Memory B cell (primary cell): ENCODE measurements at regions not wholly inside any gene's neighbourhood (a gene's known extent, or its start where the extent isn't known, plus 50 kb on each side); places are given as distances from the start of the nearest gene placed in this dataset.
"Not testable (repeated sequence)": the region's sequence is repeated elsewhere in the genome, so short reads cannot be mapped to it uniquely, and the experiment has no call there.

ENCODE experiments used
- ATAC-seq: fragments of 150-1000 bp; cut with Tn5 transposase; 2 replicates; pipeline ENCODE4 v1.10.0; 2021; ENCODE audit warnings: low read depth, mild to moderate bottlenecking, moderate library complexity
- DNase-seq, 2 donors: peaks; one replicate each; pipeline ENCODE4 v3.0.0; 2022; ENCODE audit warnings: low spot score in 2 of 2
- H3K27ac Mint-ChIP-seq: one replicate; pipeline ENCODE4 v1.8.0; 2022; ENCODE audit warnings: mild to moderate bottlenecking, moderate library complexity, mixed read lengths
- H3K27me3 Mint-ChIP-seq: one replicate; pipeline ENCODE4 v1.8.0; 2022; ENCODE audit warnings: mixed read lengths
- H3K36me3 Mint-ChIP-seq: one replicate; pipeline ENCODE4 v1.8.0; 2022; ENCODE audit warnings: mild to moderate bottlenecking, mixed read lengths
- H3K4me1 Mint-ChIP-seq: one replicate; pipeline ENCODE4 v1.8.0; 2022; ENCODE audit warnings: mixed read lengths
- H3K4me3 Mint-ChIP-seq: one replicate; pipeline ENCODE4 v1.8.0; 2022; ENCODE audit warnings: mild to moderate bottlenecking, moderate library complexity, mixed read lengths
- H3K9me3 Mint-ChIP-seq: one replicate; pipeline ENCODE4 v1.8.0; 2022; ENCODE audit warnings: mixed read lengths

GRCh38 chr15:96200357-96200967, 130.0 kb upstream of the NR2F2 start:
- no peaks in the 10 kb centered on the region for H3K36me3 Mint-ChIP-seq
- DNase-seq: no peak
- H3K4me1 Mint-ChIP-seq: no peaks in the 10 kb centered on the region
- peaks cover 7% of the 10 kb centered on the region for H3K27me3 Mint-ChIP-seq
- peaks cover 9% of the 10 kb centered on the region for H3K9me3 Mint-ChIP-seq
- no peak for ATAC-seq
- H3K27ac Mint-ChIP-seq: no peak overlapping the region
- no peak overlapping the region for H3K4me3 Mint-ChIP-seq

- H3K4me3 Mint-ChIP-seq: no peak overlapping the region
- DNase-seq (no peak), ATAC-seq (no peak)
- no peaks in the 10 kb centered on the region for H3K4me1 Mint-ChIP-seq
- no peaks in the 10 kb centered on the region for H3K36me3 Mint-ChIP-seq
- peaks cover 8% of the 10 kb centered on the region for H3K9me3 Mint-ChIP-seq
- H3K27ac Mint-ChIP-seq: no peak overlapping the region
- peaks cover 7% of the 10 kb centered on the region for H3K27me3 Mint-ChIP-seq
Observed at GRCh38 chr15:96201696-96202095, 128.8 kb upstream of the NR2F2 start.

- H3K9me3 Mint-ChIP-seq, ATAC-seq, H3K4me3 Mint-ChIP-seq, H3K27ac Mint-ChIP-seq, H3K27me3 Mint-ChIP-seq, H3K4me1 Mint-ChIP-seq, H3K36me3 Mint-ChIP-seq, DNase-seq: not testable (repeated sequence)
Observed at GRCh38 chr15:96205588-96205987, 124.9 kb upstream of the NR2F2 start.

- Mint-ChIP-seq H3K27me3 (no peaks in the 10 kb centered on the region), H3K27ac (no peak overlapping the region), H3K4me3 (no peak overlapping the region), H3K4me1 (no peaks in the 10 kb centered on the region), H3K36me3 (peaks cover 2% of the 10 kb centered on the region), H3K9me3 (peaks cover 7% of the 10 kb centered on the region)
- no peak for DNase-seq
- ATAC-seq: no peak
Observed at GRCh38 chr15:96207377-96208006, 123.0 kb upstream of the NR2F2 start.

GRCh38 chr15:96209285-96209735, 121.2 kb upstream of the NR2F2 start:
- Mint-ChIP-seq H3K4me3 (no peak overlapping the region), H3K27ac (no peak overlapping the region), H3K36me3 (peaks cover 2% of the 10 kb centered on the region), H3K9me3 (peaks cover 5% of the 10 kb centered on the region), H3K4me1 (no peaks in the 10 kb centered on the region), H3K27me3 (no peaks in the 10 kb centered on the region)
- DNase-seq (no peak), ATAC-seq (no peak)

GRCh38 chr15:96213045-96213444, 117.5 kb upstream of the NR2F2 start:
- ATAC-seq (no peak), DNase-seq (no peak)
- Mint-ChIP-seq H3K27ac (no peak overlapping the region), H3K27me3 (no peaks in the 10 kb centered on the region), H3K4me1 (no peaks in the 10 kb centered on the region), H3K4me3 (no peak overlapping the region), H3K9me3 (peaks cover 5% of the 10 kb centered on the region), H3K36me3 (peaks cover 2% of the 10 kb centered on the region)

GRCh38 chr15:96213896-96214295, 116.6 kb upstream of the NR2F2 start:
- H3K9me3 Mint-ChIP-seq: peaks cover 5% of the 10 kb centered on the region
- no peak overlapping the region for H3K27ac Mint-ChIP-seq
- DNase-seq (no peak), ATAC-seq (no peak)
- no peaks in the 10 kb centered on the region for H3K4me1 Mint-ChIP-seq
- H3K27me3 Mint-ChIP-seq: no peaks in the 10 kb centered on the region
- H3K4me3 Mint-ChIP-seq: no peak overlapping the region
- H3K36me3 Mint-ChIP-seq: peaks cover 2% of the 10 kb centered on the region

GRCh38 chr15:96216481-96216880, 114.0 kb upstream of the NR2F2 start:
- H3K4me1 Mint-ChIP-seq, H3K36me3 Mint-ChIP-seq, H3K9me3 Mint-ChIP-seq, H3K27me3 Mint-ChIP-seq, H3K4me3 Mint-ChIP-seq, DNase-seq, ATAC-seq, H3K27ac Mint-ChIP-seq: not testable (repeated sequence)

- no peak overlapping the region for H3K27ac Mint-ChIP-seq
- no peaks in the 10 kb centered on the region for H3K27me3 Mint-ChIP-seq
- H3K9me3 Mint-ChIP-seq: peaks cover 2% of the 10 kb centered on the region
- ATAC-seq: no peak
- DNase-seq: no peak
- no peak overlapping the region for H3K4me3 Mint-ChIP-seq
- no peaks in the 10 kb centered on the region for H3K36me3 Mint-ChIP-seq
- H3K4me1 Mint-ChIP-seq: no peaks in the 10 kb centered on the region
Observed at GRCh38 chr15:96217983-96218382, 112.5 kb upstream of the NR2F2 start.

- ATAC-seq (no peak), DNase-seq (no peak)
- no peak overlapping the region for H3K27ac Mint-ChIP-seq
- no peaks in the 10 kb centered on the region for H3K27me3 Mint-ChIP-seq
- no peak overlapping the region for H3K4me3 Mint-ChIP-seq
- no peaks in the 10 kb centered on the region for H3K4me1 Mint-ChIP-seq
- H3K36me3 Mint-ChIP-seq: no peaks in the 10 kb centered on the region
- H3K9me3 Mint-ChIP-seq: peaks cover 2% of the 10 kb centered on the region
Observed at GRCh38 chr15:96218623-96219455, 111.7 kb upstream of the NR2F2 start.

- no peaks in the 10 kb centered on the region for H3K27me3 Mint-ChIP-seq
- no peak overlapping the region for H3K4me3 Mint-ChIP-seq
- no peaks in the 10 kb centered on the region for H3K4me1 Mint-ChIP-seq
- H3K36me3 Mint-ChIP-seq: no peaks in the 10 kb centered on the region
- no peak for DNase-seq
- H3K27ac Mint-ChIP-seq: no peak overlapping the region
- no peak for ATAC-seq
- peaks cover 2% of the 10 kb centered on the region for H3K9me3 Mint-ChIP-seq
Observed at GRCh38 chr15:96219681-96220080, 110.8 kb upstream of the NR2F2 start.

- H3K4me3 Mint-ChIP-seq: no peak overlapping the region
- no peaks in the 10 kb centered on the region for H3K36me3 Mint-ChIP-seq
- ATAC-seq (no peak), DNase-seq (no peak)
- H3K4me1 Mint-ChIP-seq: no peaks in the 10 kb centered on the region
- no peaks in the 10 kb centered on the region for H3K27me3 Mint-ChIP-seq
- peaks cover 2% of the 10 kb centered on the region for H3K9me3 Mint-ChIP-seq
- no peak overlapping the region for H3K27ac Mint-ChIP-seq
Observed at GRCh38 chr15:96220657-96221056, 109.8 kb upstream of the NR2F2 start.

GRCh38 chr15:96222981-96223380, 107.5 kb upstream of the NR2F2 start:
- no peak overlapping the region for H3K4me3 Mint-ChIP-seq
- no peak for DNase-seq
- ATAC-seq: no peak
- H3K9me3 Mint-ChIP-seq: peaks cover 2% of the 10 kb centered on the region
- H3K27me3 Mint-ChIP-seq: no peaks in the 10 kb centered on the region
- no peak overlapping the region for H3K27ac Mint-ChIP-seq
- H3K4me1 Mint-ChIP-seq: no peaks in the 10 kb centered on the region
- H3K36me3 Mint-ChIP-seq: no peaks in the 10 kb centered on the region

GRCh38 chr15:96223939-96224338, 106.6 kb upstream of the NR2F2 start:
- H3K4me1 Mint-ChIP-seq: no peaks in the 10 kb centered on the region
- no peaks in the 10 kb centered on the region for H3K36me3 Mint-ChIP-seq
- H3K9me3 Mint-ChIP-seq: peaks cover 2% of the 10 kb centered on the region
- DNase-seq (no peak), ATAC-seq (no peak)
- H3K27me3 Mint-ChIP-seq: no peaks in the 10 kb centered on the region
- H3K4me3 Mint-ChIP-seq: no peak overlapping the region
- no peak overlapping the region for H3K27ac Mint-ChIP-seq
